Lower lobe of right lung (tissue), 2 donors: ENCODE measurements at regions not wholly inside any gene's neighbourhood (a gene's known extent, or its start where the extent isn't known, plus 50 kb on each side); places are given as distances from the start of the nearest gene placed in this dataset.

ENCODE experiments used
- ATAC-seq, 2 donors: fragments of 200-7000 bp; cut with Tn5 transposase; one replicate each; pipeline ENCODE4 v1.9.1; 2020 to 2022; ENCODE audit warnings: mild to moderate bottlenecking in 2 of 2, moderate library complexity in 2 of 2
- DNase-seq: peaks from one replicate; pipeline ENCODE4 v3.0.0-alpha.2; 2020
- H3K27ac ChIP-seq: fragments of 200-600 bp; one replicate; pipeline ENCODE4 v1.8.0; 2022
- H3K27me3 ChIP-seq: fragments of 200-600 bp; one replicate; pipeline ENCODE4 v1.8.0; 2022; ENCODE audit warnings: low read depth
- H3K36me3 ChIP-seq: fragments of 200-600 bp; one replicate; pipeline ENCODE4 v1.8.0; 2022; ENCODE audit warnings: mild to moderate bottlenecking
- H3K4me1 ChIP-seq: fragments of 200-600 bp; one replicate; pipeline ENCODE4 v1.8.0; 2022
- H3K4me3 ChIP-seq: fragments of 200-600 bp; one replicate; pipeline ENCODE4 v1.8.0; 2022; ENCODE audit warnings: mild to moderate bottlenecking
- H3K9me3 ChIP-seq: fragments of 200-600 bp; one replicate; pipeline ENCODE4 v1.8.0; 2022
- CTCF ChIP-seq: fragments of 200-600 bp; IDR thresholded peaks from one replicate; pipeline ENCODE4 v1.8.0; 2022; ENCODE audit warnings: antibody characterized with exemption, mild to moderate bottlenecking
- intact Hi-C: fragments of 100-400 bp; cut with DNase I; formaldehyde crosslinking; loops from one replicate; pipeline ENCODE4 v1.11.0; 2022
- donor health status: DM: no; HTN: yes; CAD: no; lungs with severe emphysema.

DNA sequence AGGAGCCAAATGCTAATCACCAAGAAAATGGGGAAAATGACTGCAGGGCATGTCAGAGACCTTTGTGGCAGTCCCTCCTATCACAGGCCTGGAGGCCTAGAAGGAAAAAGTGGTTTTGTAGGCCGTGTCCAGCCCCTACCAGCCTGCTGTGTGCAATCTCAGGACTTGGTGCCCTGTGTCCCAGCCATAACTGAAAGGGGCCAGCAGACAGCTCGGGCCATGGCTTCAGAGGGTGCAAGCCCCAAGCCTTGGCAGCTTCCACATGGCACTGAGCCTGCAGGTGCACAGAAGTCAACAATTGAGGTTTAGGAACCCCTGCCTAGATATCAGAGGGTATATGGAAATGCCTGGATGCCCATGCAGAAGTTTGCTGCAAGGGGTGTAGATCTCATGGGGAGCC, 391.2 kb upstream of the FSIP2 start:
- no peaks in the 10 kb centered on the region for H3K36me3 ChIP-seq
- no peaks in the 10 kb centered on the region for H3K27me3 ChIP-seq
- no peaks in the 10 kb centered on the region for H3K4me1 ChIP-seq
- TF ChIP-seq CTCF: no peak
- no peak for DNase-seq
- H3K9me3 ChIP-seq: no peaks in the 10 kb centered on the region
- no peak overlapping the region for H3K27ac ChIP-seq
- no peak for ATAC-seq
- intact Hi-C loops: no loop called here
- no peak overlapping the region for H3K4me3 ChIP-seq

DNA sequence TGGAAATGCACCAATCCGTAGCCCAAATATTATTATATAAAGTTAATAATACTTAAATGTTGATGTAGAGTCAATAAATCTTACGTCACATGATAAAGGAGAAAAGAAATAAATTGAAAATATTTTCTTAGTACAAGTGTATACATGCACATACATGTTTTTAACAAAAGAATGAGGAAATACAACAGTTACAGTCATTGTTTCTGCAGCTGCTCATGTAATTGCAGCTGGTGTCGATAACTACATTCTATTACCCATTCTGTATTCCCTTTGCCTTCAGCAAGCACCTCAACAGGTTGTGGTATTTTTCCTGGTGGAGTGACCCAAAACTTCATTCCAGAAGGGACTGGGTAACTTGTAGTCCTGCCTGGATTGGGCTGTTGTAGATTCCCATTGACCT, 377.8 kb upstream of the FSIP2 start:
- TF ChIP-seq CTCF: no peak
- no peaks in the 10 kb centered on the region for H3K4me1 ChIP-seq
- H3K36me3 ChIP-seq: no peaks in the 10 kb centered on the region
- DNase-seq (no peak), ATAC-seq (no peak)
- H3K27ac ChIP-seq: no peak overlapping the region
- intact Hi-C loops: no loop called here
- H3K4me3 ChIP-seq: no peak overlapping the region
- H3K27me3 ChIP-seq: no peaks in the 10 kb centered on the region
- H3K9me3 ChIP-seq: no peaks in the 10 kb centered on the region

DNA sequence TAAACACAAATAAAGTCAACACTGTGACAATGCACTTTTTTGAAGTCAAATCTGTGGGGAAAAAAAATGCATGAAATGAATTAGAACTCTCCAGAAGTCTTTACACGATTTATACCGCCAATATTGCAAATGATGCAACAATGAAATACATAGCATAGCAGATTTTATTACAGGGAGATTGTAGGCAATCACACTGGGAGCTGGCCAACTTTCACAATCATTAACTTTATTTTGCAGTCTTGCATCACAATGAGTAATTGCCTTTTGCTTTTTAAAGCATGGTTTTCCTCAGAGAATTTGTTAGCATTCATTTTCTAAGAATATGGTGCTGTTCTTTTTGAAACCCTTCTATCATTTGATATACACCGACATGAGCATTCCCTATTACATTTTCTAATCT, 366.4 kb upstream of the FSIP2 start:
- TF ChIP-seq CTCF: no peak
- DNase-seq: no peak
- no peak overlapping the region for H3K27ac ChIP-seq
- H3K9me3 ChIP-seq: no peaks in the 10 kb centered on the region
- intact Hi-C loops: no loop called here
- no peak for ATAC-seq
- H3K27me3 ChIP-seq: no peaks in the 10 kb centered on the region
- no peaks in the 10 kb centered on the region for H3K36me3 ChIP-seq
- H3K4me1 ChIP-seq: no peaks in the 10 kb centered on the region
- no peak overlapping the region for H3K4me3 ChIP-seq

DNA sequence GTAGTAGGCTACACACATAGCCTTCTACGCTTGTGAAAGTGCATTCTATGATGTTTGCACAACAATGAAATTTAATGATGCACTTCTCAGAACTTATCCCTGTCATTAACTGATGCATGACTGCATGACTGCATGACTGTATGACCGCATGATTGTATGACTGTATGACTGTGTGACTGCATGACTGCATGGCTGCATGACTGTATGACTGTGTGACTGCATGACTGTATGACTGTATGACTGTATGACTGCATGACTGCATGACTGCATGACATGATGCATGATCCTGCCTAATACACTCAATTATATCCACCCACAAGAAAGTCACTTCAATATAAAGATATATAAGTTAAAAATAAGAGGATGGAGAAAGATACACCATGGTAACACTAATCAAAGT, 365.4 kb upstream of the FSIP2 start:
- intact Hi-C loops: no loop called here
- no peak for TF ChIP-seq CTCF
- Histone ChIP-seq H3K27me3 (no peaks in the 10 kb centered on the region), H3K4me1 (no peaks in the 10 kb centered on the region), H3K36me3 (no peaks in the 10 kb centered on the region), H3K4me3 (no peak overlapping the region), H3K9me3 (no peaks in the 10 kb centered on the region), H3K27ac (no peak overlapping the region)
- ATAC-seq: no peak
- no peak for DNase-seq

DNA sequence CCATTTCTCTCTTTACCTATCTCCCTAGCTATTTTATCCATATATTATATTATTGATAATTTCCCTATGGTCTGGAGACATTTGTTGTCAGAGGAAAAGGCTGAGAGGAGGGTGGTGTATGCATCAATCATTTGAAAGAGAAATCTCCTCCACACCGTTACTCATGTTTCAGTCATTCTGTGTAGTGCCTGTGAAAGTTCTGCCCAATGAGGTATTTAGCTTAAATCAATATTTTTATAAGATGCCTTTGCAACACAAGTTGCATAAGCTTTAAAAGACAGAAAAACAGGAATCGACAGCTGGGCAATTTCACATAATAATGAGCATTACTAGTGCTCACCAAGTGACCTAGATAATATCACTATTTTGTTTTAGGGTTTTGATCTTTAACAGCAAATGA, 363.7 kb upstream of the FSIP2 start:
- DNase-seq (no peak), ATAC-seq (no peak)
- Histone ChIP-seq H3K4me3 (no peak overlapping the region), H3K9me3 (no peaks in the 10 kb centered on the region), H3K4me1 (no peaks in the 10 kb centered on the region), H3K27ac (no peak overlapping the region), H3K36me3 (no peaks in the 10 kb centered on the region), H3K27me3 (no peaks in the 10 kb centered on the region)
- intact Hi-C loops: no loop called here
- TF ChIP-seq CTCF: no peak

- intact Hi-C loops: no loop called here
- no peak for TF ChIP-seq CTCF
- no peak overlapping the region for H3K4me3 ChIP-seq
- H3K4me1 ChIP-seq: no peaks in the 10 kb centered on the region
- ATAC-seq (no peak), DNase-seq (no peak)
- H3K27ac ChIP-seq: no peak overlapping the region
- no peaks in the 10 kb centered on the region for H3K27me3 ChIP-seq
- H3K9me3 ChIP-seq: no peaks in the 10 kb centered on the region
- no peaks in the 10 kb centered on the region for H3K36me3 ChIP-seq
Observed at GRCh38 chr2:185375731-185376130, 362.9 kb upstream of the FSIP2 start.
